GM10266 (cell line): ENCODE measurements at regions not wholly inside any gene's neighbourhood (a gene's known extent, or its start where the extent isn't known, plus 50 kb on each side); places are given as distances from the start of the nearest gene placed in this dataset.
A peak's percentile ranks its signal among the peaks of the same experiment; 100 is the strongest.
"Not testable (repeated sequence)": the region's sequence is repeated elsewhere in the genome, so short reads cannot be mapped to it uniquely, and the experiment has no call there.

ENCODE experiments used
- DNase-seq: peaks from one replicate; pipeline ENCODE4 v3.0.0; 2012; ENCODE audit errors: extremely low spot score
- TF ChIP-seq, protein P1 (sequence below): IDR thresholded peaks from 2 replicates; pipeline ENCODE4 v1.5.1; 2012; ENCODE audit warnings: mild to moderate bottlenecking, low read depth; ENCODE audit not compliant: control insufficient read depth, insufficient read depth; ENCODE audit errors: missing control alignments

DNA sequence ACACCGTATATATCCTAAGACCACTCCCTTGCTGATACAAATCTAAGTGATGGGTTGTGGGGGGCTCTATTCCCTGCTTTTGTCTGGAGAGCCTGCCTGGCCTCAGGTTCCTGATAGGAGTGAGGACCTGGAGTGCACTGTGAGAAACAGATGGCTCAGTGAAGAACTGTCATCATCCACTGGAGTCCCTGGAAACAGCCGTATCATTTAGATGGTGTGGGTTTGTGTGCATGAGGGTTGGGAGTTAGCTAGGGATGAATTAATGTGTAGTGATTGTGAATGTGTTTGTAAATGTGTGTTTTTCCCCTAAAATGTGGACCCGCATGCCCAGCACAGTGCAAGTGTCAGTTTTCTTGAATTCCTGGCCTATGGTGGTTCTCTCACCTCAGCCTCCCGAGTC, 111.6 kb downstream of the CRYBB2 start:
- TF ChIP-seq, protein P1, sequence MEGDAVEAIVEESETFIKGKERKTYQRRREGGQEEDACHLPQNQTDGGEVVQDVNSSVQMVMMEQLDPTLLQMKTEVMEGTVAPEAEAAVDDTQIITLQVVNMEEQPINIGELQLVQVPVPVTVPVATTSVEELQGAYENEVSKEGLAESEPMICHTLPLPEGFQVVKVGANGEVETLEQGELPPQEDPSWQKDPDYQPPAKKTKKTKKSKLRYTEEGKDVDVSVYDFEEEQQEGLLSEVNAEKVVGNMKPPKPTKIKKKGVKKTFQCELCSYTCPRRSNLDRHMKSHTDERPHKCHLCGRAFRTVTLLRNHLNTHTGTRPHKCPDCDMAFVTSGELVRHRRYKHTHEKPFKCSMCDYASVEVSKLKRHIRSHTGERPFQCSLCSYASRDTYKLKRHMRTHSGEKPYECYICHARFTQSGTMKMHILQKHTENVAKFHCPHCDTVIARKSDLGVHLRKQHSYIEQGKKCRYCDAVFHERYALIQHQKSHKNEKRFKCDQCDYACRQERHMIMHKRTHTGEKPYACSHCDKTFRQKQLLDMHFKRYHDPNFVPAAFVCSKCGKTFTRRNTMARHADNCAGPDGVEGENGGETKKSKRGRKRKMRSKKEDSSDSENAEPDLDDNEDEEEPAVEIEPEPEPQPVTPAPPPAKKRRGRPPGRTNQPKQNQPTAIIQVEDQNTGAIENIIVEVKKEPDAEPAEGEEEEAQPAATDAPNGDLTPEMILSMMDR, result no peak
- DNase-seq, result no peak

DNA sequence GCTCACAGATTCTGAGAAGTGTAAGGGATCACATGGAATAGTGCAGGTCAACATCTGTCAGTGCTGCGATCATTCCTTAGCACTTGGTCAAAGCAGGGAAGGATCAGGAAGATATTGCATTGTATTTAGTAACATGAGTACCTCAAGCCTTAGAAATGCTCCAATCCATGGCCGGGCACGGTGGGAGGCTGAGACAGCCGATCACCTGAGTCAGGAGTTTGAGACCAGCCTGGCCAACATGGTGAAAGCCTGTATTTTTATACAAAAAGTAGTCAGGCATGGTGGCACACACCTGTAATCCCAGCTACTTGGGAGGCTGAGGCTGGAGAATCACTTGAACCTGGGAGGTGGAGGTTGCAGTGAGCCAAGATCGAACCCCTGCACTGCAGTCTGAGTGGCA, 112.5 kb downstream of the CRYBB2 start:
- DNase-seq, result not testable (repeated sequence)

DNA sequence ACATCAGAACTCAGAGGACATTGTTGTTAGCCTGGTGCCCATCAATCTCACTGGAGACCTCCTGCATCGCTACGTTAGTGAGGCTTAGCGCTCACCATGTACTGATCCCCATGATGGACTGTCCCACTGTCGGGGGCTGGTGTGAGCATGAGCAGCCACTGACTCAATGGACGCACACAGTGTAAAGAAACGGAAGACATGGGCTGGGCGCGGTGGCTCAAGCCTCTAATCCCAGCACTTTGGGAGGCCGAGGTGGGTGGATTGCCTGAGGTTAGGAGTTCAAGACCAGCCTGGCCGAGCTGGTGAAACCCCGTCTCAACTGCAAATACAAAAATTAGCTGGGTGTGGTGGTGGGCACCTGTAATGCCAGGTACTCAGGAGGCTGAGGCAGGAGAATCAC, 112.9 kb downstream of the CRYBB2 start:
- no peak for DNase-seq
- TF ChIP-seq, protein P1, result no peak

DNA sequence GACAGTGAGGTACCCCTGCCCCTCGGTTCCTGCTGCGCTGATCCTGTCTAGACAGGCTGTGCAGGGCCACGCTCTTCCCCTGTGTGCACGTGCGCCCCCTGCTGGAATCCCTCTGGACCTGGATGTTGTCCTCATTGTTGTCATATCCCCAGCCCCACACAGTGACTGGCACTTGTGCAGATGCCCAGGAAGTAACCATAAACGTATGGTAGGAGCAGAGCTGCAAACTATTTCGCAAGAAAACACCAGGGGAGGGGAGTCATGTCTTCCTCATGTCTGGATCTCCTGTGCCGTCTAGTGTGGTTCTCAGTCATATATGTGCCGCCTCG, 114.7 kb downstream of the CRYBB2 start:
- no peak for DNase-seq
- TF ChIP-seq, protein P1, result peak; percentile 76

DNA sequence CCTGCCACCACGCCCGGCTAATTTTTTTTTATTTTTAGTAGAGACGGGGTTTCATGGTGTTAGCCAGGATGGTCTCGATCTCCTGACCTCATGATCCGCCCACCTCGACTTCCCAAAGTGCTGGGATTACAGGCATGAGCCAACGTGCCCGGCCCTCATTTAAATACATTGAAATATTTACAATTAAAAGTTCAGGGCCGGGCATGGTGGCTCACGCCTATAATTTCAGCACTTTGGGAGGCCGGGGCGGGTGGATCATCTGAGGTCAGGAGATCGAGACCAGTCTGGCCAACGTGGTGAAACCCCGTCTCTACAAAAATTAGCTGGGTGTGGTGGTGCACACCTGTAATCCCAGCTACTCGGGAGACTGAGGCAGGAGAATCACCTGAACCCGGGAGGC, 115.2 kb downstream of the CRYBB2 start:
- not testable (repeated sequence) for DNase-seq

DNA sequence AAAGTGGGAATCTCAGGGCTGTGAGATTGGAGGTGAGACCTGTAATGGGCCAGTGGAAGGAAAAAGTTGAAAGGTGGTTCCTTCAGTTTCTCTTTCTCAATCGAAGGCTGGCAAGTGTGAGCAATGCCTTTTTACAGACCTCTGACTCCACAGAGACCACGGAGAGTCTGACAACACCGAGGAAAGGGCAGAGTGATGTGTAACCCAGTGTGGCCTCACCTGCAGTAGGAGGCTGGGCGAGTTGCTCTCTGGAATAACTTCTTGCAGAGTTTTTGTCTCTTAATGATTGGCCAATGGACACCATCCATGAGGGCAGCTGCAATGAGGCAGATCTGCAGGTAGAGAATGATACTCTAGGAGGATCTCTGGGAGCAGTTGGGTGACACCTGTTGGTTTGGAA, 115.8 kb downstream of the CRYBB2 start:
- DNase-seq, result not testable (repeated sequence)

DNA sequence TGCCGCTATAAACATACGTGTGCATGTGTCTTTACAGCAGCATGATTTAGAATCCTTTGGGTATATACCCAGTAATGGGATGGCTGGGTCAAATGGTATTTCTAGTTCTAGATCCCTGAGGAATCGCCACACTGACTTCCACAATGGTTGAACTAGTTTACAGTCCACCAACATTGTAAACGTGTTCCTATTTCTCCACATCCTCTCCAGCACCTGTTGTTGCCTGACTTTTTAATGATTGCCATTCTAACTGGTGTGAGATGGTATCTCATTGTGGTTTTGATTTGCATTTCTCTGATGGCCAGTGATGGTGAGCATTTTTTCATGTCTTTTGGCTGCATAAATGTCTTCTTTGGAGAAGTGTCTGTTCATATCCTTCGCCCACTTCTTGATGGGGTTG, 121.1 kb downstream of the CRYBB2 start:
- DNase-seq, result not testable (repeated sequence)

DNA sequence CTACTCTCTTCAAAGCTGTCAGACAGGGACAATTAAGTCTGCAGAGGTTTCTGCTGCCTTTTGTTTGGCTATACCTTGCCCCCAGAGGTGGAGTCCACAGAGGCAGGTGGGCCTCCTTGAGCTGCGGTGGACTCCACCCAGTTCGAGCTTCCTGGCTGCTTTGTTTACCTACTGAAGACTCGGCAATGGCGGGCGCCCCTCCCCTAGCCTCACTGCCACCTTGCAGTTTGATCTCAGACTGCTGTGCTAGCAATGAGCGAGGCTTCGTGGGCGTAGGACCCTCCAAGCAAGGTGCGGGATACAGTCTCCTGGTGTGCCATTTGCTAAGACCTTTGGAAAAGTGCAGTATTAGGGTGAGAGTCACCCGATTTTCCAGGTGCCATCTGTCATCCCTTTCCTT, 124.9 kb downstream of the CRYBB2 start:
- not testable (repeated sequence) for DNase-seq

DNA sequence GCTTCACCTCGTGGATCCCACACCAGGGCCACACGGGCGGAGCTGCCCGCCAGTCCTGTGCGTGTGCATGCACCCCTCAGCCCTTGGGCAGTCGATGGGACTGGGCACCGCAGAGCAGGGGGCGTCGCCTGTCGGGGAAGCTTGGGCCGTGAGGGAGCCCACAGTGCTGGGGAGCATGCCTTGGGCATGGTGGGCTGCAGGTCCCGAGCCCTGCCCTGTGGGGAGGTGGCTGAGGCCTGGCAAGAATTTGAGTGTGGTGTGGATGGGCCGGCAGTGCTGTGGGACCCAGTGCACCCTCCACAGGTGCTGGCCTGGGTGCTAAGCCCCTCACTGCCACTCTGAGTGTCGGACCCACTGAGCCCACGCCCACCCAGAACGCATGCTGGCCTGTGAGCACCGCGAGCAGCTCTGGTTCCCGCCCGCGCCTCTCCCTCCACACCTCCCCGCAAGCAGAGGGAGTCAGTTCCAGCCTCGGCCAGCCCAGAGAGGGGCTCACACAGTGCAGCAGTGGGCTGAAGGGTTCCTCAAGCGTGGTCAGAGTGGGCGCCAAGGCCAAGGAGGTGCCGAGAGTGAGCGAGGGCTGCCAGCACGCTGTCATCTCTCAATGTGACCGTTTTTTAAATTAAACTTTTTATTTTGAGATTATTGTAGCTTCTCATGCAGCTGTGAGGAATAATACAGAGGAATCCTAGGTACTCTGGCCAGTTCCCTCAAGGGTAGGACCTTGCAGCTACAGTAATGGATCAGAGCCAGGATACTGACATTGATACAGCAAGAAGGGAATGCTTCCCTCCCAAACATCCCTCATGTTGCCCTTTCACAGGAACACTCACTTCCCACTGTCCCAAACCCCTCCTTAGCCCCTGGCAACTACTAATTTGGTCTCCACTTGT, 127.7 kb downstream of the CRYBB2 start:
- TF ChIP-seq, protein P1, result no peak
- DNase-seq, result no peak

DNA sequence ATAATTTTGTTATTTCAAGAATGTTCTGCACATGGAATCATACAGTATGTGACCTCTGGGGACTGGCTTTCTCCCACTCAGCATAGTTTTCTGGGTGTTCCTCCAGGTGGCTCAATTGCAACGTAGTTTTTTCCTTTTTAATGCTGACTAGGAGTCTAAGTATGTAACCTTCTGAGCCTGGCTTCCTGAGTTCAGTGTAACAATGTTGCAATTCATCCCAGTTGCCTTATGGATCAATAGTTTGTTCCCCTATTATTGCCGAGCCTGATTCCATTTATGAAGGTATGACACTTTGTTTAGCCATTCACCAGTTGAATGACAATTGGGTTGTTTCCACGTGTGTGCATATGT, 128.3 kb downstream of the CRYBB2 start:
- TF ChIP-seq, protein P1, result no peak
- no peak for DNase-seq
